DND-41 (cell line): ENCODE measurements at regions not wholly inside any gene's neighbourhood (a gene's known extent, or its start where the extent isn't known, plus 50 kb on each side); places are given as distances from the start of the nearest gene placed in this dataset.

ENCODE experiments used
- CTCF ChIP-seq: IDR thresholded peaks from 2 replicates; pipeline ENCODE4 v1.5.1; 2012; ENCODE audit warnings: borderline replicate concordance, low read length, moderate library complexity, mild to moderate bottlenecking; ENCODE audit not compliant: poor library complexity, severe bottlenecking; ENCODE audit errors: extremely low read depth
- EZH2 ChIP-seq: IDR thresholded peaks from 3 replicates; pipeline ENCODE4 v1.6.1; 2012; ENCODE audit warnings: borderline replicate concordance, low read depth, mild to moderate bottlenecking, moderate library complexity, low read length, inconsistent platforms; ENCODE audit not compliant: severe bottlenecking

DNA sequence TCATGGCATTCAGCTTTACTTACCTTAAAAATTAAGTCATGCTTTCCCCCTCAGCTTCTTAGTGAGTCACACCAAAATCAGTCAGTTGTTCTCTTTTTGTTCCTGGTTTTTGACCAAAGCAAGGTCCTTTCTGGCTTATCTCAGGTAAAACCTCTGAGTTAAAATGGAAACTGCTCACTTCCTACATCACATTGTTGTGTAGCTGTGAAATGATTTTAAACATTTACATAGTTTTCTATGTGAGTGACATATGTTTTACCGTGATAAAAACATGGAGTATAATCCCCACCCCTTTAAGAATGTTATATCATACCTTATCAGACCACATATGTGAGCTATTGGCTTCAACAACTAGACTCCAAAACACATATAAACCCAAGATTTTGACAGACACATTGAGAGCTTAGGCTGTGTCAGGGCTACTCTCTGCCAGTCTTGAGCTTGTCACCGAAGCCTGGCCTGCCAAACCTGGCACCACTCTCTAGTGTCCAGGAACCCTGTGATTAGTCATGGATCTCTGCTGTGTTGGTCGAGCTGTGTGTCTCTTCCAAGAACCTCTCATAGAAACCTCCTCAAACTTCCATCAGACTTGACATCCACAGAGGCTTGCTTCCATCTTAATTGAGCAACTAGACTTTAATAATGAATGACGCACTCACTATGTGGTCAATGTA, 113.7 kb upstream of the FOXN2 start:
- no peak for TF ChIP-seq CTCF
- TF ChIP-seq EZH2 = no peak
